OCI-LY1 (cell line): ENCODE measurements at regions not wholly inside any gene's neighbourhood (a gene's known extent, or its start where the extent isn't known, plus 50 kb on each side); places are given as distances from the start of the nearest gene placed in this dataset.

Experiments
- EZH2 ChIP-seq: fragments of 200-600 bp; sonication (generic), shearing (Covaris generic); IDR thresholded peaks from 2 replicates; pipeline ENCODE4 v1.8.0; 2017; ENCODE audit warnings: borderline replicate concordance, mixed run types, mild to moderate bottlenecking, antibody characterized with exemption, low read length, moderate library complexity, mixed read lengths
- TF ChIP-seq, protein P1 (sequence below): fragments of 200-600 bp; sonication (generic), shearing (Covaris generic); IDR thresholded peaks from 2 replicates; pipeline ENCODE4 v1.5.1; 2017; ENCODE audit warnings: mild to moderate bottlenecking, antibody characterized with exemption, low read length, moderate library complexity, mixed read lengths

DNA sequence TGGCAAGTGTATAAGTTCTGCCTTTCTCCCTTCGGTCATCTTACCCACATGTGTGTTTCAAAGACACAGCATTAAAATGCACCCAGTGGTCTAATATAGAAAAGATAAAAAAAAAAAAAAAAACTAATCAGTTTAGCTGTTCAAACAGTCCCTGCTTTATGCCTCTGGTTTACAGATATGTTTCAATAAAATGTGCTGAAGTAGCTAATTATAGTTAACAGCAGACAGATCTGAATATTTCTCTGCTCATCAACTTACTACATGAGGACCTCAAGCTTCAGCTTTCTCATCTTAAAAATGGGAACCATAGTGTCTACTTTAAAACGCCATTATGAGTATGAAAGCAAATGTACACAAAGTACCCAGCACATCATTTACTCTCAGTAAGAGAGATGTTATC is 280.6 kb upstream of the DEFB112 start:
- TF ChIP-seq, protein P1, sequence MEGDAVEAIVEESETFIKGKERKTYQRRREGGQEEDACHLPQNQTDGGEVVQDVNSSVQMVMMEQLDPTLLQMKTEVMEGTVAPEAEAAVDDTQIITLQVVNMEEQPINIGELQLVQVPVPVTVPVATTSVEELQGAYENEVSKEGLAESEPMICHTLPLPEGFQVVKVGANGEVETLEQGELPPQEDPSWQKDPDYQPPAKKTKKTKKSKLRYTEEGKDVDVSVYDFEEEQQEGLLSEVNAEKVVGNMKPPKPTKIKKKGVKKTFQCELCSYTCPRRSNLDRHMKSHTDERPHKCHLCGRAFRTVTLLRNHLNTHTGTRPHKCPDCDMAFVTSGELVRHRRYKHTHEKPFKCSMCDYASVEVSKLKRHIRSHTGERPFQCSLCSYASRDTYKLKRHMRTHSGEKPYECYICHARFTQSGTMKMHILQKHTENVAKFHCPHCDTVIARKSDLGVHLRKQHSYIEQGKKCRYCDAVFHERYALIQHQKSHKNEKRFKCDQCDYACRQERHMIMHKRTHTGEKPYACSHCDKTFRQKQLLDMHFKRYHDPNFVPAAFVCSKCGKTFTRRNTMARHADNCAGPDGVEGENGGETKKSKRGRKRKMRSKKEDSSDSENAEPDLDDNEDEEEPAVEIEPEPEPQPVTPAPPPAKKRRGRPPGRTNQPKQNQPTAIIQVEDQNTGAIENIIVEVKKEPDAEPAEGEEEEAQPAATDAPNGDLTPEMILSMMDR: no peak
- TF ChIP-seq EZH2: no peak
